ENCODE measurements at regions not wholly inside any gene's neighbourhood (a gene's known extent, or its start where the extent isn't known, plus 50 kb on each side); places are given as distances from the start of the nearest gene placed in this dataset.

DNA sequence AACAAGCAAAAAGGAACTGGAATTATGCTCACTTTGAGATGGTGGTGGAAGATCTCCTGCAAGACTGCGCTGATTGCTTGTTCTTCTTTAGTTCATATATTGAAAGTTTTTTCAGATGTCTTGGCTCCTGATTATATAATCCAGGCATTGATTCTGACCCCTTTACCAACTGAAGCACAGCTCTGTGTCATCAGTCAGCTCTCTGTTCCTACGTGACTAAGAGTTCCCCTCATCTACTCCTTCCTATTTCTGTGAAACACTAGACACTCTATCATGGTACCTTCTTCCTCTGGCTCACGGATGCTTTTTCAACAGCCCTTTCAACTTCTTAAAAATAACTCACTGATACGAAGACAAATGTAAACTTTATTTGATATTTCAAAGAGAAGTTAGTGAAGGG, 788.6 kb downstream of the SOCS6 start:
- ATAC-seq (no peak), DNase-seq (no peak)
- no peak for TF ChIP-seq CTCF (IDR thresholded peaks at IDR 0.05)
- TF ChIP-seq POLR2A (IDR thresholded peaks at IDR 0.05), result no peak
- intact Hi-C loops (cut with DNase I), result no loop called here
- Histone ChIP-seq H3K36me3 (replicated peaks in 1 of 2; ENCODE audit: insufficient read depth in 1 of 2, low read depth in 2 of 2) (no peaks in the 10 kb centered on the region), H3K27ac (no peak overlapping the region), H3K27me3 (no peaks in the 10 kb centered on the region), H3K4me1 (no peaks in the 10 kb centered on the region), H3K4me3 (no peak overlapping the region), H3K9me3 (no peaks in the 10 kb centered on the region)
- WGBS, 2 donors, result 40% methylated on average over 4 of the region's 4 CpGs

DNA sequence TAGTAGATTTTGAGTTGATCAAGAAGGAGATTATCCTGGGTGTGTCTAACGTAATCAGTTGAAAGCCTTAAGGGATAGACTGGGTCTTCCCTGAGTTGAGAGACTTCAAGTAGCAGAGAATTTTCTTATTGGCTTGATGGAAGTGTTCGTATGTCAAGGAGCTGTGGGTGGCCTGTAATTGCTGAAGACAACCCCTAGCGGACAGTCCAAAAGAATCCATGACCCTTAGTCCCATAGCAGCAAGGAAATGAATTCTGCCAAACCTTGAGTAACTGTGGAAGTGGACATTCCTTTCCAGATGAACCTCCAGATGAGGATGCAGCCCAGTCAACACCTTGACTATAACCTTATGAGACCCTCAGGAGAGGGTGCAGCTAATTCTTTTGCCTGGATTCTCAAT, 786.3 kb downstream of the SOCS6 start:
- Histone ChIP-seq H3K27ac (no peak overlapping the region), H3K9me3 (no peaks in the 10 kb centered on the region), H3K4me3 (no peak overlapping the region), H3K27me3 (no peaks in the 10 kb centered on the region), H3K4me1 (no peaks in the 10 kb centered on the region), H3K36me3 (replicated peaks in 1 of 2; ENCODE audit: insufficient read depth in 1 of 2, low read depth in 2 of 2) (no peaks in the 10 kb centered on the region)
- intact Hi-C loops (cut with DNase I), result no loop called here
- WGBS, 2 donors, result 49 to 59% methylated on average over 3 of the region's 3 CpGs
- TF ChIP-seq CTCF (IDR thresholded peaks at IDR 0.05), result no peak
- no peak for TF ChIP-seq POLR2A (IDR thresholded peaks at IDR 0.05)
- DNase-seq (no peak), ATAC-seq (no peak)

GRCh38 chr18:71068338-71068737, 779.5 kb downstream of the SOCS6 start:
- no peak overlapping the region for H3K4me3 ChIP-seq
- intact Hi-C loops (cut with DNase I), result no loop called here
- no peak for TF ChIP-seq CTCF (IDR thresholded peaks at IDR 0.05)
- no peak for TF ChIP-seq POLR2A (IDR thresholded peaks at IDR 0.05)
- H3K9me3 ChIP-seq, result no peaks in the 10 kb centered on the region
- DNase-seq, result no peak
- 43 to 44% methylated on average over 6 of the region's 6 CpGs for WGBS, 2 donors
- no peaks in the 10 kb centered on the region for H3K4me1 ChIP-seq
- no peaks in the 10 kb centered on the region for H3K27me3 ChIP-seq
- no peaks in the 10 kb centered on the region for H3K36me3 ChIP-seq (replicated peaks in 1 of 2; ENCODE audit: insufficient read depth in 1 of 2, low read depth in 2 of 2)
- no peak overlapping the region for H3K27ac ChIP-seq
- no peak for ATAC-seq

- ATAC-seq (no peak), DNase-seq (no peak)
- Histone ChIP-seq H3K4me3 (no peak overlapping the region), H3K27ac (no peak overlapping the region), H3K9me3 (no peaks in the 10 kb centered on the region), H3K27me3 (no peaks in the 10 kb centered on the region), H3K4me1 (no peaks in the 10 kb centered on the region), H3K36me3 (replicated peaks in 1 of 2; ENCODE audit: insufficient read depth in 1 of 2, low read depth in 2 of 2) (no peaks in the 10 kb centered on the region)
- WGBS, 2 donors, result 37 to 56% methylated on average over 1 of the region's 1 CpG
- intact Hi-C loops (cut with DNase I), result no loop called here
- no peak for TF ChIP-seq POLR2A (IDR thresholded peaks at IDR 0.05)
- TF ChIP-seq CTCF (IDR thresholded peaks at IDR 0.05), result no peak
These were observed 761.0 kb downstream of the SOCS6 start for GRCh38 chr18:71049893-71050292.

- ATAC-seq, result no peak
These were observed 759.0 kb downstream of the SOCS6 start for GRCh38 chr18:71047882-71048281.

More at GRCh38 chr18:71047882-71048281, 759.0 kb downstream of the SOCS6 start:
- no peaks in the 10 kb centered on the region for H3K36me3 ChIP-seq (replicated peaks in 1 of 2; ENCODE audit: insufficient read depth in 1 of 2, low read depth in 2 of 2)
- intact Hi-C loops (cut with DNase I), result no loop called here
- no peak for DNase-seq
- no peak overlapping the region for H3K27ac ChIP-seq
- 30 to 50% methylated on average over 4 of the region's 4 CpGs for WGBS, 2 donors
- no peak overlapping the region for H3K4me3 ChIP-seq
- H3K27me3 ChIP-seq, result no peaks in the 10 kb centered on the region
- H3K4me1 ChIP-seq, result no peaks in the 10 kb centered on the region
- H3K9me3 ChIP-seq, result no peaks in the 10 kb centered on the region
- TF ChIP-seq CTCF (IDR thresholded peaks at IDR 0.05) (no peak), POLR2A (IDR thresholded peaks at IDR 0.05) (no peak)
